HL-60 (cell line): ENCODE measurements at regions not wholly inside any gene's neighbourhood (a gene's known extent, or its start where the extent isn't known, plus 50 kb on each side); places are given as distances from the start of the nearest gene placed in this dataset.

ENCODE experiments used
- DNase-seq, 2 experiments: peaks; one replicate each; pipeline ENCODE4 v3.0.0-alpha.2; 2010 to 2020; ENCODE audit warnings: low read depth in 1 of 2, low spot score in 1 of 2
- H3K27ac ChIP-seq: fragments of 250-450 bp; sonication (Bioruptor Pico); replicated peaks from 2 replicates; pipeline ENCODE4 v1.5.1; 2020; ENCODE audit warnings: mild to moderate bottlenecking, moderate library complexity
- H3K27me3 ChIP-seq: fragments of 250-450 bp; sonication (Bioruptor Pico); 2 replicates; pipeline ENCODE4 v1.5.1; 2021; ENCODE audit warnings: mild to moderate bottlenecking, moderate library complexity; ENCODE audit not compliant: insufficient read depth, poor library complexity, severe bottlenecking
- H3K4me3 ChIP-seq: replicated peaks from 2 replicates; pipeline ENCODE4 v1.5.1; 2011; ENCODE audit warnings: mild to moderate bottlenecking, control low read depth, low read length; ENCODE audit not compliant: insufficient read depth
- GABPA ChIP-seq: IDR thresholded peaks from 2 replicates; pipeline ENCODE4 v1.6.1; 2012; ENCODE audit warnings: low read depth
- POLR2AphosphoS5 ChIP-seq: IDR thresholded peaks from 2 replicates; pipeline ENCODE4 v1.6.1; 2012; ENCODE audit warnings: low read depth
- SPI1 ChIP-seq: IDR thresholded peaks from 2 replicates; pipeline ENCODE4 v1.6.1; 2012; ENCODE audit warnings: low read depth, mild to moderate bottlenecking, borderline replicate concordance
- TF ChIP-seq, protein P1 (sequence below): IDR thresholded peaks from one replicate; pipeline ENCODE4 v1.5.1; 2011; ENCODE audit warnings: low read length, control low read depth, inconsistent platforms; ENCODE audit not compliant: insufficient read depth
- TF ChIP-seq, protein P2 (sequence below): IDR thresholded peaks from 2 replicates; pipeline ENCODE4 v1.6.1; 2012; ENCODE audit warnings: low read depth; ENCODE audit not compliant: insufficient replicate concordance

DNA sequence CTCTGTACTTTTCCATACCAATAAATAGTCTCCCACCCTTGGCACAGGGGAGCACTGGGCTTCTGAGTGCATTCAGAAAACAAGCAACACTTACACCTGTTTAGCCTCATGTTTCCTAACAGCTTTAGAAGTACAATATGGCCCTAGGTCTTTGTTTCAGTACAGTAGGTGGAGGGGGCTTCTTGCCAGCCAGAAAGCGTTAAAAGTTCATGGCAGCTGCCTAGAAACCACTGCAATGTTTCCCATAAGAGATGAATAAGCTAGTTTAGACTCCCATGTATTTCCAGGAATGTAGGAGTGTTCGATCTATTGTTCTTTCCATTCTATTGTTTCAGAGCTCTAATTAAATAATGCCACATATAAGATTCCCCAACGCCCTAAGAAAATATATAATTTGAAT lies 444.8 kb downstream of the ARHGEF28 start:
- TF ChIP-seq, protein P1, sequence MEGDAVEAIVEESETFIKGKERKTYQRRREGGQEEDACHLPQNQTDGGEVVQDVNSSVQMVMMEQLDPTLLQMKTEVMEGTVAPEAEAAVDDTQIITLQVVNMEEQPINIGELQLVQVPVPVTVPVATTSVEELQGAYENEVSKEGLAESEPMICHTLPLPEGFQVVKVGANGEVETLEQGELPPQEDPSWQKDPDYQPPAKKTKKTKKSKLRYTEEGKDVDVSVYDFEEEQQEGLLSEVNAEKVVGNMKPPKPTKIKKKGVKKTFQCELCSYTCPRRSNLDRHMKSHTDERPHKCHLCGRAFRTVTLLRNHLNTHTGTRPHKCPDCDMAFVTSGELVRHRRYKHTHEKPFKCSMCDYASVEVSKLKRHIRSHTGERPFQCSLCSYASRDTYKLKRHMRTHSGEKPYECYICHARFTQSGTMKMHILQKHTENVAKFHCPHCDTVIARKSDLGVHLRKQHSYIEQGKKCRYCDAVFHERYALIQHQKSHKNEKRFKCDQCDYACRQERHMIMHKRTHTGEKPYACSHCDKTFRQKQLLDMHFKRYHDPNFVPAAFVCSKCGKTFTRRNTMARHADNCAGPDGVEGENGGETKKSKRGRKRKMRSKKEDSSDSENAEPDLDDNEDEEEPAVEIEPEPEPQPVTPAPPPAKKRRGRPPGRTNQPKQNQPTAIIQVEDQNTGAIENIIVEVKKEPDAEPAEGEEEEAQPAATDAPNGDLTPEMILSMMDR, result no peak
- TF ChIP-seq POLR2AphosphoS5 (no peak), SPI1 (no peak), GABPA (no peak)
- TF ChIP-seq, protein P2, sequence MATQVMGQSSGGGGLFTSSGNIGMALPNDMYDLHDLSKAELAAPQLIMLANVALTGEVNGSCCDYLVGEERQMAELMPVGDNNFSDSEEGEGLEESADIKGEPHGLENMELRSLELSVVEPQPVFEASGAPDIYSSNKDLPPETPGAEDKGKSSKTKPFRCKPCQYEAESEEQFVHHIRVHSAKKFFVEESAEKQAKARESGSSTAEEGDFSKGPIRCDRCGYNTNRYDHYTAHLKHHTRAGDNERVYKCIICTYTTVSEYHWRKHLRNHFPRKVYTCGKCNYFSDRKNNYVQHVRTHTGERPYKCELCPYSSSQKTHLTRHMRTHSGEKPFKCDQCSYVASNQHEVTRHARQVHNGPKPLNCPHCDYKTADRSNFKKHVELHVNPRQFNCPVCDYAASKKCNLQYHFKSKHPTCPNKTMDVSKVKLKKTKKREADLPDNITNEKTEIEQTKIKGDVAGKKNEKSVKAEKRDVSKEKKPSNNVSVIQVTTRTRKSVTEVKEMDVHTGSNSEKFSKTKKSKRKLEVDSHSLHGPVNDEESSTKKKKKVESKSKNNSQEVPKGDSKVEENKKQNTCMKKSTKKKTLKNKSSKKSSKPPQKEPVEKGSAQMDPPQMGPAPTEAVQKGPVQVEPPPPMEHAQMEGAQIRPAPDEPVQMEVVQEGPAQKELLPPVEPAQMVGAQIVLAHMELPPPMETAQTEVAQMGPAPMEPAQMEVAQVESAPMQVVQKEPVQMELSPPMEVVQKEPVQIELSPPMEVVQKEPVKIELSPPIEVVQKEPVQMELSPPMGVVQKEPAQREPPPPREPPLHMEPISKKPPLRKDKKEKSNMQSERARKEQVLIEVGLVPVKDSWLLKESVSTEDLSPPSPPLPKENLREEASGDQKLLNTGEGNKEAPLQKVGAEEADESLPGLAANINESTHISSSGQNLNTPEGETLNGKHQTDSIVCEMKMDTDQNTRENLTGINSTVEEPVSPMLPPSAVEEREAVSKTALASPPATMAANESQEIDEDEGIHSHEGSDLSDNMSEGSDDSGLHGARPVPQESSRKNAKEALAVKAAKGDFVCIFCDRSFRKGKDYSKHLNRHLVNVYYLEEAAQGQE, result no peak
- Histone ChIP-seq H3K4me3 (no peak overlapping the region), H3K27ac (no peak overlapping the region), H3K27me3 (no peaks in the 10 kb centered on the region)
- no peak for DNase-seq

DNA sequence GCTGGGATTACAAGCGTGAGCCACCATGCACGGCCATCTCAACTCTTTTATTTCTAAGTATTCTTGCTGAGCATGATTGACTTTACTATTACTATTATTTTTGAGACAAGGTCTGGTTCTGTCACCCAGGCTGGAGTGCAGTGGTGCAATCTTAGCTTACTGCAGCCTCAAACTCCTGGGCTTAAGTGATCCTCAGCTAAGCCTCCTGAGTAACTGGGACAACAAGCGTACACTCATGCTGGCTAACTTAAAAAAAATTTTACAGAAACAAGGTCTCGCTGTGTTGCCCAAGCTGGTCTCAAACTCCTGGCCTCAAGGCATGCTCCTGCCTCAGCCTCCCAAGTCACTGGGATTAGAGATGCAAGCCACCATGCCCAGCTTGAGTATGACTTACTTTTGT lies 443.7 kb downstream of the ARHGEF28 start:
- no peak overlapping the region for H3K4me3 ChIP-seq
- no peaks in the 10 kb centered on the region for H3K27me3 ChIP-seq
- H3K27ac ChIP-seq, result no peak overlapping the region
- TF ChIP-seq, protein P1, result no peak
- no peak for TF ChIP-seq GABPA
- no peak for TF ChIP-seq POLR2AphosphoS5
- TF ChIP-seq SPI1, result no peak
- TF ChIP-seq, protein P2, result no peak
- DNase-seq, result no peak

DNA sequence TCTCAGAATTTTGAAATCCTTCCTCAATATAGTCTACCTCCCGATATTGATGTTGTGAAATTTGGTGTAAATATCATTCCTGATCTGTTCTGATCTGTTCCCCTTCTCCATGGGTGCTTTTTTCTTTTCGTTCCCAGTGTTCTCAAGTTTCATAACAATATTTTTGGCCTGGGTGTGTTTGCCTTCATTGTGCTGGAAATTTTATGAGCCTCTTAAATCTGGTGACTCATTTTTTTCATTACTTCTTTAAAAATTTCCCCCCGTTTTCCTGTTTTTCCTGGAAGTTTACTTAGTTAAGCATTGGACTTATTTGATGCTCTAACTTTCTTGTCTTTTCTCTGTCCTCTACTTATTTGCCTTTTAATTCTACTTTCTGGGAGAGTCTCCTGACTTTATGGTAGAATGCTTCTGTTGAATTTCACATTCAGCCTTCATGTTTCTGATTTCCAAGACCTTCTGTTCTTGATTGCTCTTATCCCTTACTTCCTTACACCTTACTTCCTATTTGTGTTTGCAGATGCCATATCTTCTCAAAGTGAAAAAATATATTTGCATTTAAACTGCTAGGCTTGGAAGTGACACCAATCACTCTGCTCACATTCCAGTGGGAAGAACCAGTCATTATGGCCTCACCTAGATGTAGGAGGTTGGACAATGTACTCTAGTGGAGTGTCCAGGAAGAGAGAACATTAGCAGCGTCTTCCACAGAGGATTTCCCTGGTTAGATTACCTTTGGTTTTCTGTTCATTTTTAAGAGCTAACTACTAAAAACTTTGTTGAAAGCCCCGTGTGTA lies 441.9 kb downstream of the ARHGEF28 start:
- H3K4me3 ChIP-seq, result no peak overlapping the region
- H3K27ac ChIP-seq, result no peak overlapping the region
- TF ChIP-seq, protein P1, result no peak
- no peak for TF ChIP-seq POLR2AphosphoS5
- TF ChIP-seq, protein P2, result no peak
- no peak for TF ChIP-seq GABPA
- no peak for TF ChIP-seq SPI1

More for the DNA sequence above, 441.9 kb downstream of the ARHGEF28 start:
- H3K27me3 ChIP-seq, result no peaks in the 10 kb centered on the region
- no peak for DNase-seq
